ENCODE measurements at regions not wholly inside any gene's neighbourhood (a gene's known extent, or its start where the extent isn't known, plus 50 kb on each side); places are given as distances from the start of the nearest gene placed in this dataset.
"Not testable (repeated sequence)": the region's sequence is repeated elsewhere in the genome, so short reads cannot be mapped to it uniquely, and the experiment has no call there.

GRCh38 chr18:6520901-6521300 is 106.2 kb upstream of the L3MBTL4 start:
- intact Hi-C loops (cut with DNase I): no loop called here
- ATAC-seq: no peak
- DNase-seq (ENCODE audit: low spot score): no peak

GRCh38 chr18:6521803-6522418 is 107.2 kb upstream of the L3MBTL4 start:
- intact Hi-C loops (cut with DNase I): no loop called here
- ATAC-seq (no peak), DNase-seq (ENCODE audit: low spot score) (no peak)

- intact Hi-C loops (cut with DNase I): no loop called here
- ATAC-seq: no peak
Observed at GRCh38 chr18:6525604-6526003, 110.9 kb upstream of the L3MBTL4 start.

GRCh38 chr18:6537475-6537874 is 122.8 kb upstream of the L3MBTL4 start:
- ATAC-seq (no peak), DNase-seq (ENCODE audit: low spot score) (no peak)
- intact Hi-C loops (cut with DNase I): no loop called here

More at GRCh38 chr18:6525604-6526003, 110.9 kb upstream of the L3MBTL4 start:
- no peak for DNase-seq (ENCODE audit: low spot score)

- DNase-seq (ENCODE audit: low spot score): not testable (repeated sequence)
- ATAC-seq: peak; percentile 74
- intact Hi-C loops (cut with DNase I): loop anchor here (5.0 kb wide), 1 partner anchor 346 kb away; no protein-coding TSS in a partner anchor
Observed at GRCh38 chr18:6541131-6541679, 126.5 kb upstream of the L3MBTL4 start.

GRCh38 chr18:6542296-6542695 is 127.6 kb upstream of the L3MBTL4 start:
- intact Hi-C loops (cut with DNase I): loop anchor here (5.0 kb wide), 1 partner anchor 345 kb away; no protein-coding TSS in a partner anchor
- ATAC-seq: no peak
- no peak for DNase-seq (ENCODE audit: low spot score)

- ATAC-seq (no peak), DNase-seq (ENCODE audit: low spot score) (no peak)
- intact Hi-C loops (cut with DNase I): loop anchor here (5.0 kb wide), 1 partner anchor 344 kb away; no protein-coding TSS in a partner anchor
Observed at GRCh38 chr18:6543330-6543908, 128.7 kb upstream of the L3MBTL4 start.

GRCh38 chr18:6546229-6546628 is 131.5 kb upstream of the L3MBTL4 start:
- intact Hi-C loops (cut with DNase I): no loop called here
- no peak for DNase-seq (ENCODE audit: low spot score)
- ATAC-seq: peak; percentile 43

- ATAC-seq (no peak), DNase-seq (ENCODE audit: low spot score) (no peak)
- intact Hi-C loops (cut with DNase I): no loop called here
Observed at GRCh38 chr18:6547476-6547875, 132.8 kb upstream of the L3MBTL4 start.

- intact Hi-C loops (cut with DNase I): no loop called here
- DNase-seq (ENCODE audit: low spot score): no peak
- ATAC-seq: no peak
Observed at GRCh38 chr18:6553234-6553900, 138.7 kb upstream of the L3MBTL4 start.

GRCh38 chr18:6557057-6557769 is 142.5 kb upstream of the L3MBTL4 start:
- DNase-seq (ENCODE audit: low spot score) (no peak), ATAC-seq (peak; percentile 85)
- intact Hi-C loops (cut with DNase I): no loop called here

- intact Hi-C loops (cut with DNase I): no loop called here
- ATAC-seq: peak; percentile 25
- DNase-seq (ENCODE audit: low spot score): no peak
Observed at GRCh38 chr18:6557770-6558248, 143.1 kb upstream of the L3MBTL4 start.

GRCh38 chr18:6558446-6559156 is 143.9 kb upstream of the L3MBTL4 start:
- DNase-seq (ENCODE audit: low spot score) (no peak), ATAC-seq (no peak)
- intact Hi-C loops (cut with DNase I): no loop called here

GRCh38 chr18:6559296-6559695 is 144.6 kb upstream of the L3MBTL4 start:
- DNase-seq (ENCODE audit: low spot score) (no peak), ATAC-seq (no peak)
- intact Hi-C loops (cut with DNase I): no loop called here

- ATAC-seq (no peak), DNase-seq (ENCODE audit: low spot score) (no peak)
- intact Hi-C loops (cut with DNase I): no loop called here
Observed at GRCh38 chr18:6561016-6561415, 146.3 kb upstream of the L3MBTL4 start.

GRCh38 chr18:6561420-6561861 is 146.7 kb upstream of the L3MBTL4 start:
- no peak for DNase-seq (ENCODE audit: low spot score)
- ATAC-seq: peak; percentile 82
- intact Hi-C loops (cut with DNase I): no loop called here

- ATAC-seq: no peak
- intact Hi-C loops (cut with DNase I): no loop called here
- DNase-seq (ENCODE audit: low spot score): no peak
Observed at GRCh38 chr18:6561862-6562291, 147.2 kb upstream of the L3MBTL4 start.

GRCh38 chr18:6563896-6564295 is 149.2 kb upstream of the L3MBTL4 start:
- intact Hi-C loops (cut with DNase I): no loop called here
- no peak for DNase-seq (ENCODE audit: low spot score)

More at GRCh38 chr18:6563896-6564295, 149.2 kb upstream of the L3MBTL4 start:
- no peak for ATAC-seq

All from sciatic nerve (tissue), 2 donors.